AG09319 (cell line): ENCODE measurements at regions not wholly inside any gene's neighbourhood (a gene's known extent, or its start where the extent isn't known, plus 50 kb on each side); places are given as distances from the start of the nearest gene placed in this dataset.

ENCODE experiments used
- DNase-seq: peaks from one replicate; pipeline ENCODE4 v3.0.0-alpha.2; 2010; ENCODE audit warnings: low read depth; ENCODE audit errors: extremely low read depth
- CTCF ChIP-seq: IDR thresholded peaks from 2 replicates; pipeline ENCODE4 v1.5.1; 2011; ENCODE audit warnings: low read depth, mild to moderate bottlenecking, inconsistent platforms, low read length, moderate library complexity

GRCh38 chr1:185535621-185536020 lies 198.6 kb upstream of the HMCN1 start:
- DNase-seq: no peak
- no peak for TF ChIP-seq CTCF

- DNase-seq: no peak
- TF ChIP-seq CTCF: no peak
Observed at GRCh38 chr1:185534801-185535200, 199.4 kb upstream of the HMCN1 start.

GRCh38 chr1:185533596-185533995 lies 200.6 kb upstream of the HMCN1 start:
- TF ChIP-seq CTCF: no peak
- no peak for DNase-seq

- DNase-seq: no peak
- TF ChIP-seq CTCF: no peak
Observed at GRCh38 chr1:185532856-185533255, 201.3 kb upstream of the HMCN1 start.

GRCh38 chr1:185531838-185532237 lies 202.4 kb upstream of the HMCN1 start:
- TF ChIP-seq CTCF: no peak
- DNase-seq: no peak

GRCh38 chr1:185530215-185530614 lies 204.0 kb upstream of the HMCN1 start:
- DNase-seq: no peak
- no peak for TF ChIP-seq CTCF

- no peak for DNase-seq
- no peak for TF ChIP-seq CTCF
Observed at GRCh38 chr1:185529673-185530072, 204.5 kb upstream of the HMCN1 start.
